Panc1 (cell line): ENCODE measurements at regions not wholly inside any gene's neighbourhood (a gene's known extent, or its start where the extent isn't known, plus 50 kb on each side); places are given as distances from the start of the nearest gene placed in this dataset.

Experiments
- ATAC-seq: fragments of 200-7000 bp; cut with Tn5 transposase; 2 replicates; pipeline ENCODE4 v1.9.1; 2020; ENCODE audit warnings: mild to moderate bottlenecking, moderate library complexity
- BruUV-seq: library from RNA; stranded (reverse); fragments of 400-500 nt; replicated peaks from 2 replicates; lab custom pipeline; 2021; lab: Mats Ljungman, UMichigan
- CTCF ChIA-PET: fragments of 300-600 bp; sonication (Branson Sonifier 250); formaldehyde crosslinking; loops from one replicate; lab custom pipeline; 2022; ENCODE audit warnings: antibody characterized with exemption; lab: Charles Lee
- POLR2A ChIA-PET: fragments of 300-600 bp; sonication (Branson Sonifier 250); formaldehyde crosslinking; loops from one replicate; lab custom pipeline; 2022; ENCODE audit warnings: antibody characterized with exemption; lab: Charles Lee
- DNase-seq: peaks from one replicate; pipeline ENCODE4 v3.0.0-alpha.2; 2010; ENCODE audit warnings: low read depth, low spot score
- H3K27ac ChIP-seq: 2 replicates; pipeline ENCODE4 v1.5.1; 2011; ENCODE audit warnings: mild to moderate bottlenecking, low read length, inconsistent platforms
- H3K27me3 ChIP-seq: fragments of 200-500 bp; sonication (Bioruptor generic); 2 replicates; pipeline ENCODE4 v1.6.0; 2014; ENCODE audit warnings: low read length, inconsistent platforms; ENCODE audit not compliant: control insufficient read depth, insufficient read depth
- H3K36me3 ChIP-seq: fragments of 200-500 bp; sonication (Bioruptor generic); 2 replicates; pipeline ENCODE4 v1.5.1; 2014; ENCODE audit warnings: inconsistent platforms, mild to moderate bottlenecking, low read length, moderate library complexity; ENCODE audit not compliant: control insufficient read depth, insufficient read depth
- H3K4me1 ChIP-seq: 2 replicates; pipeline ENCODE4 v1.5.1; 2011; ENCODE audit warnings: inconsistent platforms, mild to moderate bottlenecking, low read length, moderate library complexity; ENCODE audit not compliant: control insufficient read depth, insufficient read depth
- H3K4me3 ChIP-seq, 2 experiments: 2 replicates each; pipeline ENCODE4 v1.5.1; 2011 to 2012; ENCODE audit warnings: low read depth in 2 of 2, low read length in 2 of 2, mild to moderate bottlenecking in 2 of 2, inconsistent platforms in 1 of 2, moderate library complexity in 1 of 2
- H3K9me3 ChIP-seq: fragments of 200-500 bp; sonication (Bioruptor generic); 2 replicates; pipeline ENCODE4 v1.5.1; 2014; ENCODE audit warnings: low read depth, mild to moderate bottlenecking, inconsistent platforms, low read length, moderate library complexity; ENCODE audit not compliant: control insufficient read depth, insufficient read depth
- POLR2AphosphoS5 ChIP-seq: IDR thresholded peaks from 2 replicates; pipeline ENCODE4 v1.6.1; 2012; ENCODE audit warnings: mild to moderate bottlenecking, low read depth, low read length, moderate library complexity
- SIN3A ChIP-seq: IDR thresholded peaks from 2 replicates; pipeline ENCODE4 v1.6.1; 2012; ENCODE audit warnings: low read depth, mild to moderate bottlenecking, low read length, moderate library complexity, borderline replicate concordance; ENCODE audit not compliant: insufficient read depth
- TCF7L2 ChIP-seq: IDR thresholded peaks from 2 replicates; pipeline ENCODE4 v1.6.1; 2011; ENCODE audit warnings: mild to moderate bottlenecking, low read depth, low read length, inconsistent platforms
- in situ Hi-C: cut with HindIII; loops from 2 replicates; pipeline ENCODE4 v1.10.0; 2016; ENCODE audit warnings: low sequenced_read_pairs, low pct_unique_long_range_greater_than_20kb
- intact Hi-C: fragments of 100-400 bp; cut with micrococcal nuclease; formaldehyde crosslinking; loops from one replicate; pipeline ENCODE4 v1.10.0; 2022; ENCODE audit not compliant: unreplicated experiment
- TF ChIP-seq, protein P1 (sequence below), 2 experiments: IDR thresholded peaks; 2 replicates each; pipeline ENCODE4 v1.6.1; 2011 to 2012; ENCODE audit warnings: low read depth in 2 of 2, control low read depth in 1 of 2, low read length in 1 of 2, mild to moderate bottlenecking in 1 of 2, moderate library complexity in 1 of 2; ENCODE audit not compliant: insufficient read depth in 1 of 2
- TF ChIP-seq, protein P2 (sequence below): fragments of 450-650 bp; IDR thresholded peaks from 2 replicates; pipeline ENCODE4 v1.5.1; 2017; ENCODE audit warnings: mild to moderate bottlenecking

DNA sequence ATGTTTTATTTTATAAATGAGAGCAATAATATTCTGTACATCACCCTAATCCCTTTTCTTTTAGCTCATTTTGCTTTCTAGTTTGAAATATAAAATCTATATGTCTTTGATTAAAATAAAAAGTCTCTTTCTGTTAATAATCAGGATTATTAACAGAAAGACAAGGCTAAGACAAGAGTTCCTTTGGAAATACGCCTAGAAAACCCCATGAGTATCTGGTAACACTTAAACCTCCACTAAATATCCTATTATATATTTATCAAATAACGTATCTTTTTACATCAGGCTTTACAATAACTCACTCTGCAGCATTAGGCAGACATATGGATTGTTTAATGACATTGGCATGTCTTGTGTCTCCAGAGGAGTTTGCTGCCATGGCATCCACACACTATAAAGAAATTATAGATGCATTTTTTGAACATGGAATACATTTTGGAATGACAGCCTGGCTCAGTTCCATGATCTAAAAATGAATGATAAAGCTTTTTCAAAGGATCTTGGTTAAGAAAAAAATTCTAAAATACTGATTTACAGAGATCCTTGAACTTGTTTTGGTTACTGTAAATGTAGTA lies 98.7 kb downstream of the TMEM26 start:
- BruUV-seq: no TSS peak
- H3K27me3 ChIP-seq: no peaks in the 10 kb centered on the region; the same call in 1 of the 2 replicates
- TF ChIP-seq, protein P1, sequence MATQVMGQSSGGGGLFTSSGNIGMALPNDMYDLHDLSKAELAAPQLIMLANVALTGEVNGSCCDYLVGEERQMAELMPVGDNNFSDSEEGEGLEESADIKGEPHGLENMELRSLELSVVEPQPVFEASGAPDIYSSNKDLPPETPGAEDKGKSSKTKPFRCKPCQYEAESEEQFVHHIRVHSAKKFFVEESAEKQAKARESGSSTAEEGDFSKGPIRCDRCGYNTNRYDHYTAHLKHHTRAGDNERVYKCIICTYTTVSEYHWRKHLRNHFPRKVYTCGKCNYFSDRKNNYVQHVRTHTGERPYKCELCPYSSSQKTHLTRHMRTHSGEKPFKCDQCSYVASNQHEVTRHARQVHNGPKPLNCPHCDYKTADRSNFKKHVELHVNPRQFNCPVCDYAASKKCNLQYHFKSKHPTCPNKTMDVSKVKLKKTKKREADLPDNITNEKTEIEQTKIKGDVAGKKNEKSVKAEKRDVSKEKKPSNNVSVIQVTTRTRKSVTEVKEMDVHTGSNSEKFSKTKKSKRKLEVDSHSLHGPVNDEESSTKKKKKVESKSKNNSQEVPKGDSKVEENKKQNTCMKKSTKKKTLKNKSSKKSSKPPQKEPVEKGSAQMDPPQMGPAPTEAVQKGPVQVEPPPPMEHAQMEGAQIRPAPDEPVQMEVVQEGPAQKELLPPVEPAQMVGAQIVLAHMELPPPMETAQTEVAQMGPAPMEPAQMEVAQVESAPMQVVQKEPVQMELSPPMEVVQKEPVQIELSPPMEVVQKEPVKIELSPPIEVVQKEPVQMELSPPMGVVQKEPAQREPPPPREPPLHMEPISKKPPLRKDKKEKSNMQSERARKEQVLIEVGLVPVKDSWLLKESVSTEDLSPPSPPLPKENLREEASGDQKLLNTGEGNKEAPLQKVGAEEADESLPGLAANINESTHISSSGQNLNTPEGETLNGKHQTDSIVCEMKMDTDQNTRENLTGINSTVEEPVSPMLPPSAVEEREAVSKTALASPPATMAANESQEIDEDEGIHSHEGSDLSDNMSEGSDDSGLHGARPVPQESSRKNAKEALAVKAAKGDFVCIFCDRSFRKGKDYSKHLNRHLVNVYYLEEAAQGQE (IDR thresholded peaks at IDR 0.05; ENCODE audit: insufficient read depth in 1 of 2, low read depth in 2 of 2, low read length in 1 of 2): no peak
- TF ChIP-seq TCF7L2 (no peak), SIN3A (no peak), POLR2AphosphoS5 (no peak)
- TF ChIP-seq, protein P2, sequence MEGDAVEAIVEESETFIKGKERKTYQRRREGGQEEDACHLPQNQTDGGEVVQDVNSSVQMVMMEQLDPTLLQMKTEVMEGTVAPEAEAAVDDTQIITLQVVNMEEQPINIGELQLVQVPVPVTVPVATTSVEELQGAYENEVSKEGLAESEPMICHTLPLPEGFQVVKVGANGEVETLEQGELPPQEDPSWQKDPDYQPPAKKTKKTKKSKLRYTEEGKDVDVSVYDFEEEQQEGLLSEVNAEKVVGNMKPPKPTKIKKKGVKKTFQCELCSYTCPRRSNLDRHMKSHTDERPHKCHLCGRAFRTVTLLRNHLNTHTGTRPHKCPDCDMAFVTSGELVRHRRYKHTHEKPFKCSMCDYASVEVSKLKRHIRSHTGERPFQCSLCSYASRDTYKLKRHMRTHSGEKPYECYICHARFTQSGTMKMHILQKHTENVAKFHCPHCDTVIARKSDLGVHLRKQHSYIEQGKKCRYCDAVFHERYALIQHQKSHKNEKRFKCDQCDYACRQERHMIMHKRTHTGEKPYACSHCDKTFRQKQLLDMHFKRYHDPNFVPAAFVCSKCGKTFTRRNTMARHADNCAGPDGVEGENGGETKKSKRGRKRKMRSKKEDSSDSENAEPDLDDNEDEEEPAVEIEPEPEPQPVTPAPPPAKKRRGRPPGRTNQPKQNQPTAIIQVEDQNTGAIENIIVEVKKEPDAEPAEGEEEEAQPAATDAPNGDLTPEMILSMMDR: no peak
- DNase-seq (no peak), ATAC-seq (no peak)
- no peak overlapping the region for H3K27ac ChIP-seq
- ChIA-PET CTCF (no interaction called here), POLR2A (no interaction called here)
- H3K4me1 ChIP-seq: no peaks in the 10 kb centered on the region
- intact Hi-C loops: no loop called here
- no peaks in the 10 kb centered on the region for H3K36me3 ChIP-seq
- no peak overlapping the region for H3K4me3 ChIP-seq
- no peaks in the 10 kb centered on the region for H3K9me3 ChIP-seq
- in situ Hi-C loops: no loop called here

DNA sequence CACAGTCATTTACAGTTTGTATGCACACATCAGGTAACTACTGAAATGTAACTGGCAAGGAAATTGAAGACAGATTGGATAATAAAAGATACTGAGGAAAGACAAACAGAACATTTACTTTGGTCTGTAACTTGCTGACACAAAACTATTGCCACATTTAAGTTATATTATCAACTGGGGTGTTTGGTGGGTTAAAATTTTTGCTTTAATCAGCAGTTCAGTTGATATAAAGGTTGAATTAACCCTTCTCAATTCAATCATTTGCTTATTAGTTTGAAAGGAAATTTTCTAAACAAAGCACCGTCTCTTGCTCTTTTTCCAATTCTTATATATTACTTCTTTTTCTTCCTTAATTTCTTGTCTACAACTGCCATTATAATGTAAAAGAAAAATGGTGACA lies 102.4 kb downstream of the TMEM26 start:
- ATAC-seq: no peak
- in situ Hi-C loops: no loop called here
- intact Hi-C loops: no loop called here

More for the DNA sequence above, 102.4 kb downstream of the TMEM26 start:
- Histone ChIP-seq H3K27ac (no peak overlapping the region), H3K4me1 (no peaks in the 10 kb centered on the region), H3K9me3 (no peaks in the 10 kb centered on the region), H3K4me3 (no peak overlapping the region), H3K36me3 (no peaks in the 10 kb centered on the region), H3K27me3 (no peaks in the 10 kb centered on the region; the same call in 1 of the 2 replicates)
- no peak for DNase-seq
- TF ChIP-seq, protein P1 (IDR thresholded peaks at IDR 0.05; ENCODE audit: insufficient read depth in 1 of 2, low read depth in 2 of 2, low read length in 1 of 2): no peak
- TF ChIP-seq TCF7L2 (no peak), SIN3A (no peak), POLR2AphosphoS5 (no peak)
- TF ChIP-seq, protein P2: no peak
- ChIA-PET CTCF (no interaction called here), POLR2A (no interaction called here)
- BruUV-seq: no TSS peak
